ENCODE measurements at regions not wholly inside any gene's neighbourhood (a gene's known extent, or its start where the extent isn't known, plus 50 kb on each side); places are given as distances from the start of the nearest gene placed in this dataset.

DNA sequence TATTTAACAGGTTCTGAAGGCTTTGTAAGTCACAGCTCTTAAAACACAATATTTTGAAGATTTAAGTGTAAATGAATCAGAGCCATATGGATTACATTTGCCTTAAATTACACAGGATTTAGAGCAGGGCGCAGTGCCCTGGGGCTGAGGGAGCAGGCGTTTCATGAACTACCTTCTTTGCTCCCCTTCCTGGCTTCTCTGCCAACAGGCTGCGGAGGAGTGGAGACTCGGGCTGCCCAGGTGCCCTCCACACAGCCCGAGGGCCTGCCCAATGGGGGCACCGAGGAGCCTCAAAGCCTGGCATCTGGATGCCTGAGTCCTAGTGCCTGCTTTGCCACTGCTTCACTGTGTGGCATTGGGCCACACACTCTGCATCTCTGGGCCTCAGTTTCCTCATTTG is 90.6 kb upstream of the HAND1 start:
- Histone ChIP-seq H3K9me3 (ENCODE audit: insufficient read depth in 2 of 2, low read depth in 1 of 2, low read length in 1 of 2) (no peaks in the 10 kb centered on the region), H3K4me1 (replicated peaks in 1 of 4; ENCODE audit: control insufficient read depth in 3 of 4, insufficient read depth in 4 of 4, low read length in 3 of 4) (no peaks in the 10 kb centered on the region; a peak in 1 of 7 replicates), H3K79me1 (ENCODE audit: low read depth, low read length) (no peaks in the 10 kb centered on the region), H3K4ac (replicated peaks; ENCODE audit: insufficient read length, low read depth, low read length) (no peak overlapping the region), H2BK120ac (replicated peaks; ENCODE audit: low read depth, low read length) (no peak overlapping the region), H4K8ac (ENCODE audit: extremely low read depth, insufficient read depth, low read length) (no peak overlapping the region), H2BK20ac (ENCODE audit: low read length) (no peak overlapping the region), H3K56ac (replicated peaks; ENCODE audit: insufficient read length, low read depth, low read length) (no peak overlapping the region), H2BK15ac (ENCODE audit: low read length) (no peak overlapping the region), H3K14ac (ENCODE audit: insufficient read length) (no peak overlapping the region), H3K27me3 (replicated peaks in 1 of 4; ENCODE audit: control insufficient read depth in 3 of 4, extremely low read depth in 1 of 4, insufficient read depth in 3 of 4, low read length in 3 of 4) (no peaks in the 10 kb centered on the region), H3K9ac (replicated peaks in 1 of 4; ENCODE audit: extremely low read depth in 1 of 4, low read depth in 3 of 4, low read length in 3 of 4) (no peak overlapping the region), H3K36me3 (ENCODE audit: control insufficient read depth in 2 of 4, insufficient read depth in 4 of 4, low read length in 3 of 4) (no peaks in the 10 kb centered on the region), H4K91ac (replicated peaks; ENCODE audit: insufficient read length, low read length) (no peak overlapping the region), H2BK5ac (ENCODE audit: low read depth, low read length) (no peak overlapping the region), H4K5ac (ENCODE audit: insufficient read length, low read depth, low read length) (no peak overlapping the region), H3K4me2 (ENCODE audit: insufficient read depth in 1 of 2, low read depth in 2 of 2, low read length in 2 of 2) (no peak overlapping the region), H3K27ac (ENCODE audit: low read depth, low read length) (no peak overlapping the region), H4K20me1 (replicated peaks in 1 of 2; ENCODE audit: control insufficient read depth in 1 of 2, insufficient read depth in 2 of 2, low read length in 2 of 2) (no peaks in the 10 kb centered on the region), H3K79me2 (ENCODE audit: control insufficient read depth in 1 of 2, insufficient read depth in 2 of 2, low read length in 2 of 2) (no peaks in the 10 kb centered on the region), H2AK5ac (ENCODE audit: low read depth, low read length) (no peak overlapping the region), H2AFZ (ENCODE audit: low read length) (no peak overlapping the region), H2BK12ac (ENCODE audit: low read depth, low read length) (no peak overlapping the region), H3K4me3 (ENCODE audit: extremely low read depth in 1 of 4, insufficient read depth in 2 of 4, low read depth in 3 of 4, low read length in 4 of 4) (no peak overlapping the region), H3K23ac (ENCODE audit: insufficient read length) (no peak overlapping the region), H3K23me2 (ENCODE audit: low read depth, low read length) (no peaks in the 10 kb centered on the region), H3K18ac (ENCODE audit: extremely low read depth, low read length) (no peak overlapping the region)
- POLR2A ChIA-PET (ENCODE audit: partially characterized antibody): interaction anchor here (1.9 kb wide), 1 partner anchor 23 kb away, joined by 3 read pairs; no protein-coding TSS in a partner anchor
- CTCF ChIA-PET (ENCODE audit: partially characterized antibody): interaction anchor here (0.8 to 8.6 kb wide), 5 partner anchors 9 to 332 kb away, joined by 3 to 44 read pairs (median 3); no protein-coding TSS in a partner anchor
- WGBS, 2 experiments (ENCODE audit: extremely low coverage in 1 of 2, insufficient coverage in 1 of 2, insufficient read length in 1 of 2, insufficient replicate concordance in 2 of 2, low coverage in 1 of 2, low lambda C conversion rate in 2 of 2, missing lambda C conversion rate in 1 of 2): 93% methylated on average over 6 of the region's 6 CpGs; no CpG with 5 or more reads in 1 of the 2 experiments
- no peak for FAIRE-seq
- no peak for DNase-seq (ENCODE audit: low read depth in 1 of 2, low spot score in 2 of 2)
- TF ChIP-seq SP2 (IDR thresholded peaks at IDR 0.05; ENCODE audit: low read length) (no peak), BRCA1 (IDR thresholded peaks at IDR 0.05; ENCODE audit: low read depth, low read length) (no peak), NRF1 (IDR thresholded peaks at IDR 0.05; ENCODE audit: low read depth, low read length) (no peak), SAP30 (IDR thresholded peaks at IDR 0.05; ENCODE audit: insufficient read depth, insufficient replicate concordance, low read length) (no peak), CHD2 (IDR thresholded peaks at IDR 0.05; ENCODE audit: low read length) (no peak), HDAC2 (IDR thresholded peaks at IDR 0.05; ENCODE audit: borderline replicate concordance in 1 of 2, low read depth in 2 of 2, low read length in 2 of 2) (no peak), SIX5 (IDR thresholded peaks at IDR 0.05; ENCODE audit: low read depth, low read length) (no peak), BACH1 (IDR thresholded peaks at IDR 0.05; ENCODE audit: low read length) (no peak), RAD21 (IDR thresholded peaks at IDR 0.05 in 1 of 2, conservative IDR thresholded peaks at IDR 0.05 in 1 of 2; ENCODE audit: low read depth in 2 of 2, low read length in 2 of 2) (no peak), CBX8 (IDR thresholded peaks at IDR 0.05; ENCODE audit: borderline replicate concordance, low read depth, low read length) (no peak)
- TF ChIP-seq, protein P1, sequence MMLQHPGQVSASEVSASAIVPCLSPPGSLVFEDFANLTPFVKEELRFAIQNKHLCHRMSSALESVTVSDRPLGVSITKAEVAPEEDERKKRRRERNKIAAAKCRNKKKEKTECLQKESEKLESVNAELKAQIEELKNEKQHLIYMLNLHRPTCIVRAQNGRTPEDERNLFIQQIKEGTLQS (IDR thresholded peaks at IDR 0.05; ENCODE audit: insufficient read depth, low read depth, low read length): no peak
- TF ChIP-seq, protein P2, sequence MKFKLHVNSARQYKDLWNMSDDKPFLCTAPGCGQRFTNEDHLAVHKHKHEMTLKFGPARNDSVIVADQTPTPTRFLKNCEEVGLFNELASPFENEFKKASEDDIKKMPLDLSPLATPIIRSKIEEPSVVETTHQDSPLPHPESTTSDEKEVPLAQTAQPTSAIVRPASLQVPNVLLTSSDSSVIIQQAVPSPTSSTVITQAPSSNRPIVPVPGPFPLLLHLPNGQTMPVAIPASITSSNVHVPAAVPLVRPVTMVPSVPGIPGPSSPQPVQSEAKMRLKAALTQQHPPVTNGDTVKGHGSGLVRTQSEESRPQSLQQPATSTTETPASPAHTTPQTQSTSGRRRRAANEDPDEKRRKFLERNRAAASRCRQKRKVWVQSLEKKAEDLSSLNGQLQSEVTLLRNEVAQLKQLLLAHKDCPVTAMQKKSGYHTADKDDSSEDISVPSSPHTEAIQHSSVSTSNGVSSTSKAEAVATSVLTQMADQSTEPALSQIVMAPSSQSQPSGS (IDR thresholded peaks at IDR 0.05; ENCODE audit: low read length): no peak
